ENCODE measurements at regions not wholly inside any gene's neighbourhood (a gene's known extent, or its start where the extent isn't known, plus 50 kb on each side); places are given as distances from the start of the nearest gene placed in this dataset.
A peak's percentile ranks its signal among the peaks of the same experiment; 100 is the strongest.

GRCh38 chr20:17875981-17876385 is 92.6 kb downstream of the SNX5 start:
- no peaks in the 10 kb centered on the region for H4K20me1 ChIP-seq (ENCODE audit: insufficient read depth, low read length)
- no peaks in the 10 kb centered on the region for H3K36me3 ChIP-seq (ENCODE audit: control insufficient read depth, insufficient read depth, low read length)
- no peak overlapping the region for H3K56ac ChIP-seq (ENCODE audit: extremely low read depth, insufficient read depth, low read length)
- peak overlapping the region; percentile 61 for H3K14ac ChIP-seq (replicated peaks; ENCODE audit: low read depth, low read length)
- peaks cover 14% of the 10 kb centered on the region for H3K9me1 ChIP-seq (ENCODE audit: insufficient read depth, low read length)
- H4K5ac ChIP-seq (ENCODE audit: low read depth, low read length) = peak overlapping the region; percentile 52
- H3K4me3 ChIP-seq (ENCODE audit: insufficient read depth, low read depth, low read length) = no peak overlapping the region
- dilution Hi-C loops (cut with HindIII; ENCODE audit: low sequenced_read_pairs, unreplicated experiment) (no loop called here), intact Hi-C loops (cut with micrococcal nuclease) (no loop called here), in situ Hi-C loops (cut with MboI; ENCODE audit: low sequenced_read_pairs) (no loop called here)
- BruUV-seq (replicated peaks) = no TSS peak
- peak overlapping the region; percentile 59 to 73; a peak in 3 of 4 replicates for H4K8ac ChIP-seq (ENCODE audit: low read depth in 2 of 2, low read length in 2 of 2)
- H2AK9ac ChIP-seq (replicated peaks; ENCODE audit: low read depth, low read length, poor library complexity) = peak overlapping the region; percentile 26
- no peaks in the 10 kb centered on the region for H3K27me3 ChIP-seq (ENCODE audit: control insufficient read depth, insufficient read depth, low read length)
- peaks cover 23% of the 10 kb centered on the region for H3K4me1 ChIP-seq (ENCODE audit: control insufficient read depth, insufficient read depth, low read length)
- H2BK15ac ChIP-seq (ENCODE audit: low read depth, low read length) = peak overlapping the region; percentile 8; the same call in 1 of the 3 replicates
- H3K4ac ChIP-seq (ENCODE audit: low read depth, low read length) = peak overlapping the region; percentile 60
- peak overlapping the region; percentile 49 for H3K27ac ChIP-seq (ENCODE audit: insufficient read depth, low read length)
- H3K23ac ChIP-seq (ENCODE audit: low read depth, low read length) = peak overlapping the region; percentile 31; the same call in 1 of the 2 replicates
- peak overlapping the region; percentile 80 for H2BK120ac ChIP-seq (ENCODE audit: low read depth, low read length)
- peak overlapping the region; percentile 85 for H2AFZ ChIP-seq (replicated peaks; ENCODE audit: low read length, poor library complexity)
- ChIA-PET CTCF (no interaction called here), POLR2A (ENCODE audit: unreplicated experiment) (no interaction called here)
- H2AK5ac ChIP-seq (ENCODE audit: low read depth, low read length) = peak overlapping the region; percentile 51
- no peak overlapping the region; the same call in 1 of the 2 replicates for H2BK20ac ChIP-seq (ENCODE audit: low read depth, low read length)
- no peak for TF ChIP-seq ELK1 (IDR thresholded peaks at IDR 0.05; ENCODE audit: borderline replicate concordance, low read depth, low read length)
- WGBS, 2 experiments (ENCODE audit: extremely low coverage in 2 of 2, insufficient read length in 1 of 2) = no CpG with 5 or more reads among the region's 10 CpGs
- ATAC-seq (ENCODE audit: low read depth) = no peak
- H3K79me1 ChIP-seq (ENCODE audit: low read depth in 1 of 2, low read length in 2 of 2) = no peaks in the 10 kb centered on the region
- no peak overlapping the region for H3K4me2 ChIP-seq (ENCODE audit: low read depth, low read length)
- peak overlapping the region; percentile 88 for H3K18ac ChIP-seq (ENCODE audit: low read depth, low read length)
- H3K9me3 ChIP-seq (ENCODE audit: control insufficient read depth, insufficient read depth, low read length) = no peaks in the 10 kb centered on the region
- H4K91ac ChIP-seq (ENCODE audit: insufficient read depth, low read depth, low read length) = peak overlapping the region; percentile 66
- H2BK5ac ChIP-seq (ENCODE audit: low read depth, low read length, poor library complexity, severe bottlenecking) = no peak overlapping the region
- DNase-seq = no peak
- peak overlapping the region; percentile 23; the same call in 1 of the 2 replicates for H3K9ac ChIP-seq (ENCODE audit: low read depth, low read length)

Data from IMR-90 (cell line).